SK-N-SH treated with all-trans-retinoic acid at 6 μM for 48 hours (cell line): ENCODE measurements at regions not wholly inside any gene's neighbourhood (a gene's known extent, or its start where the extent isn't known, plus 50 kb on each side); places are given as distances from the start of the nearest gene placed in this dataset.

Source experiments
- ATAC-seq: fragments of 200-7000 bp; cut with Tn5 transposase; 3 replicates; pipeline ENCODE4 v1.9.1; 2020; ENCODE audit warnings: mild to moderate bottlenecking, moderate library complexity
- ISL1 ChIP-seq: fragments of 250-450 bp; sonication (Bioruptor Pico); IDR thresholded peaks from 2 replicates; pipeline ENCODE4 v2.1.2; 2022; ENCODE audit warnings: mild to moderate bottlenecking, moderate library complexity
- ZNF565 ChIP-seq: fragments of 450-650 bp; formaldehyde crosslinking; conservative IDR thresholded peaks from 2 replicates; pipeline ENCODE4 v1.5.0; 2020; ENCODE audit warnings: low read depth, mild to moderate bottlenecking, moderate library complexity
- ZNF70 ChIP-seq: fragments of 450-650 bp; formaldehyde crosslinking; IDR thresholded peaks from 2 replicates; pipeline ENCODE4 v1.5.0; 2020; ENCODE audit warnings: mild to moderate bottlenecking, moderate library complexity

- ATAC-seq = peak; percentile 15
Observed at GRCh38 chr6:30263734-30264133, 50.5 kb upstream of the TRIM26 start.

More at GRCh38 chr6:30263734-30264133, 50.5 kb upstream of the TRIM26 start:
- TF ChIP-seq ISL1 (CRISPR knock-in tag) = no peak
- TF ChIP-seq ZNF565 (CRISPR knock-in tag) = no peak
- peak; percentile 99 for TF ChIP-seq ZNF70
